Caco-2 (cell line): ENCODE measurements at regions not wholly inside any gene's neighbourhood (a gene's known extent, or its start where the extent isn't known, plus 50 kb on each side); places are given as distances from the start of the nearest gene placed in this dataset.

ENCODE experiments used
- BruUV-seq: library from RNA; stranded (reverse); fragments of 400-500 nt; replicated peaks from 2 replicates; lab custom pipeline; 2021; lab: Mats Ljungman, UMichigan
- CTCF ChIA-PET: fragments of 300-600 bp; sonication (Branson Sonifier 250); formaldehyde crosslinking; loops from one replicate; lab custom pipeline; 2022; ENCODE audit warnings: antibody characterized with exemption; lab: Charles Lee
- POLR2A ChIA-PET: fragments of 300-600 bp; sonication (Branson Sonifier 250); formaldehyde crosslinking; loops from one replicate; lab custom pipeline; 2022; ENCODE audit warnings: antibody characterized with exemption; lab: Charles Lee
- DNase-seq, 2 experiments: peaks; one replicate each; pipeline versions ENCODE4 v3.0.0 to v3.0.0-alpha.2; 2020 to 2022
- H3K27me3 ChIP-seq: replicated peaks from 2 replicates; pipeline ENCODE4 v1.6.0; 2011; ENCODE audit warnings: low read length; ENCODE audit not compliant: control insufficient read depth, insufficient read depth
- H3K36me3 ChIP-seq: 2 replicates; pipeline ENCODE4 v1.5.1; 2011; ENCODE audit warnings: low read length; ENCODE audit not compliant: control insufficient read depth, insufficient read depth
- H3K4me1 ChIP-seq: fragments of 250-450 bp; sonication (Bioruptor Pico); 2 replicates; pipeline ENCODE4 v1.5.1; 2020; ENCODE audit warnings: mild to moderate bottlenecking
- H3K4me3 ChIP-seq: 2 replicates; pipeline ENCODE4 v1.5.1; 2011; ENCODE audit warnings: low read depth, mild to moderate bottlenecking, control low read depth, low read length
- H3K9me3 ChIP-seq: fragments of 250-450 bp; sonication (Bioruptor Pico); 2 replicates; pipeline ENCODE4 v1.5.1; 2020; ENCODE audit warnings: mild to moderate bottlenecking, moderate library complexity
- H3K27ac Mint-ChIP-seq: one replicate; pipeline ENCODE4 v1.8.0; 2022; ENCODE audit warnings: mixed read lengths; ENCODE audit not compliant: unreplicated experiment
- H3K27me3 Mint-ChIP-seq: one replicate; pipeline ENCODE4 v1.8.0; 2022; ENCODE audit warnings: mixed read lengths; ENCODE audit not compliant: insufficient read depth, unreplicated experiment
- H3K36me3 Mint-ChIP-seq: one replicate; pipeline ENCODE4 v1.8.0; 2022; ENCODE audit warnings: mild to moderate bottlenecking, mixed read lengths; ENCODE audit not compliant: insufficient read depth, unreplicated experiment
- H3K4me1 Mint-ChIP-seq: one replicate; pipeline ENCODE4 v1.8.0; 2022; ENCODE audit warnings: low read depth, mixed read lengths; ENCODE audit not compliant: unreplicated experiment
- H3K4me3 Mint-ChIP-seq: one replicate; pipeline ENCODE4 v1.8.0; 2022; ENCODE audit warnings: mild to moderate bottlenecking, moderate library complexity, mixed read lengths; ENCODE audit not compliant: unreplicated experiment
- H3K9me3 Mint-ChIP-seq: one replicate; pipeline ENCODE4 v1.8.0; 2022; ENCODE audit warnings: mixed read lengths; ENCODE audit not compliant: unreplicated experiment
- intact Hi-C: fragments of 100-400 bp; cut with micrococcal nuclease; formaldehyde crosslinking; loops from one replicate; pipeline ENCODE4 v1.10.0; 2022; ENCODE audit not compliant: unreplicated experiment
- TF ChIP-seq, protein P1 (sequence below), 2 experiments: fragments of 200-600 bp in 1 of 2; IDR thresholded peaks; 1 replicate in 1 of 2; 2 replicates in 1 of 2; pipeline versions ENCODE4 v1.5.1 to v1.8.0; 2011 to 2022; ENCODE audit warnings: antibody characterized with exemption in 1 of 2, control low read depth in 1 of 2, inconsistent platforms in 1 of 2, low read depth in 1 of 2, low read length in 1 of 2, mild to moderate bottlenecking in 1 of 2, moderate library complexity in 1 of 2; ENCODE audit not compliant: insufficient read depth in 1 of 2, severe bottlenecking in 1 of 2, unreplicated experiment in 1 of 2

DNA sequence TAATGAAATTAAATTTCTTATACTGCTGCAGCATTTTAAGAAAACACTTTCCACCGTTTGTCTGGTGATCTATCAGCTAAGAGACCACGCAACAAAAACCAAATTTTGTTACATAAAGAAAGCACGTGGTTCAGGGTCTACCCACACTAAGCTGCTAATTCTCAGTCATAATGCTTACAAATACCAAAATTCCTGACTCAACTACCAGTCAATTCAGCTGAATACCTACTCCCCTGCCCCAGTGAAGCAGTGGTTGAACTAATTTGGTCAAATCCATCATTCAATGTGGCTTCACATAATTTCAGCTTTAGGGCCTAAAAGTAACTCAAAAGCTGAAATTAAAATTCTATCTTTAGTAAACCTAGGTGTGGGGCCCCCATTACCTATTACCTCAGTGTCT is 468.6 kb upstream of the ARID1B start:
- DNase-seq = no peak
- Mint-ChIP-seq H3K27me3 (peaks cover 5% of the 10 kb centered on the region), H3K36me3 (no peaks in the 10 kb centered on the region), H3K9me3 (peaks cover 6% of the 10 kb centered on the region), H3K4me3 (no peak overlapping the region), H3K27ac (no peak overlapping the region), H3K4me1 (no peaks in the 10 kb centered on the region)
- Histone ChIP-seq H3K27me3 (no peaks in the 10 kb centered on the region), H3K4me1 (no peaks in the 10 kb centered on the region), H3K9me3 (no peaks in the 10 kb centered on the region), H3K4me3 (no peak overlapping the region), H3K36me3 (no peaks in the 10 kb centered on the region)
- TF ChIP-seq, protein P1, sequence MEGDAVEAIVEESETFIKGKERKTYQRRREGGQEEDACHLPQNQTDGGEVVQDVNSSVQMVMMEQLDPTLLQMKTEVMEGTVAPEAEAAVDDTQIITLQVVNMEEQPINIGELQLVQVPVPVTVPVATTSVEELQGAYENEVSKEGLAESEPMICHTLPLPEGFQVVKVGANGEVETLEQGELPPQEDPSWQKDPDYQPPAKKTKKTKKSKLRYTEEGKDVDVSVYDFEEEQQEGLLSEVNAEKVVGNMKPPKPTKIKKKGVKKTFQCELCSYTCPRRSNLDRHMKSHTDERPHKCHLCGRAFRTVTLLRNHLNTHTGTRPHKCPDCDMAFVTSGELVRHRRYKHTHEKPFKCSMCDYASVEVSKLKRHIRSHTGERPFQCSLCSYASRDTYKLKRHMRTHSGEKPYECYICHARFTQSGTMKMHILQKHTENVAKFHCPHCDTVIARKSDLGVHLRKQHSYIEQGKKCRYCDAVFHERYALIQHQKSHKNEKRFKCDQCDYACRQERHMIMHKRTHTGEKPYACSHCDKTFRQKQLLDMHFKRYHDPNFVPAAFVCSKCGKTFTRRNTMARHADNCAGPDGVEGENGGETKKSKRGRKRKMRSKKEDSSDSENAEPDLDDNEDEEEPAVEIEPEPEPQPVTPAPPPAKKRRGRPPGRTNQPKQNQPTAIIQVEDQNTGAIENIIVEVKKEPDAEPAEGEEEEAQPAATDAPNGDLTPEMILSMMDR (IDR thresholded peaks at IDR 0.05; ENCODE audit: insufficient read depth in 1 of 2, low read depth in 1 of 2, low read length in 1 of 2, severe bottlenecking in 1 of 2, unreplicated experiment in 1 of 2) = no peak
- ChIA-PET POLR2A (no interaction called here), CTCF (no interaction called here)
- intact Hi-C loops = no loop called here
- BruUV-seq = no TSS peak

DNA sequence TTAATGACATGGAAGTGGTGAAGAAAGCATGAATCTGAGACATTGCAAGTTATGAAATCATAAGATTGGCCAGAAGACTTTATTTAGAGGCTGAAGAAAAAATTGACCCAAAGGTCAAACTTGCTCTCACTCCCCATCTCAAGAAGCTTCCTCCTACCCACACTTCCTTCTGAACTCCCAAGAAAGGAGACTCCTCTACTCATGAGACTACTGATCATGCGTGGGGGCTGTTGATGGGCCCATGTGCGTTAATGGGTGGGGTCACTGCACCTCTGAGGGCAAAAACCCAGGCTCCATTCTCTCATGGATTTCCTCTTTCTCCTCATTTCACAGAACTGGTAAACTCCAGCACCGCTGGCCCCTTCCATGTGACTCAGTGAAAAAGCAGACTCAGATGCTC is 470.6 kb upstream of the ARID1B start:
- no TSS peak for BruUV-seq
- Histone ChIP-seq H3K4me3 (no peak overlapping the region), H3K27me3 (no peaks in the 10 kb centered on the region), H3K9me3 (no peaks in the 10 kb centered on the region), H3K36me3 (no peaks in the 10 kb centered on the region), H3K4me1 (no peaks in the 10 kb centered on the region)
- POLR2A ChIA-PET = no interaction called here
- peaks cover 5% of the 10 kb centered on the region for H3K27me3 Mint-ChIP-seq
- no peak overlapping the region for H3K4me3 Mint-ChIP-seq
- H3K4me1 Mint-ChIP-seq = no peaks in the 10 kb centered on the region
- intact Hi-C loops = no loop called here
- TF ChIP-seq, protein P1 (IDR thresholded peaks at IDR 0.05; ENCODE audit: insufficient read depth in 1 of 2, low read depth in 1 of 2, low read length in 1 of 2, severe bottlenecking in 1 of 2, unreplicated experiment in 1 of 2) = no peak
- no peaks in the 10 kb centered on the region for H3K36me3 Mint-ChIP-seq
- DNase-seq = no peak
- no peaks in the 10 kb centered on the region for H3K9me3 Mint-ChIP-seq
- H3K27ac Mint-ChIP-seq = no peak overlapping the region
- CTCF ChIA-PET = no interaction called here

DNA sequence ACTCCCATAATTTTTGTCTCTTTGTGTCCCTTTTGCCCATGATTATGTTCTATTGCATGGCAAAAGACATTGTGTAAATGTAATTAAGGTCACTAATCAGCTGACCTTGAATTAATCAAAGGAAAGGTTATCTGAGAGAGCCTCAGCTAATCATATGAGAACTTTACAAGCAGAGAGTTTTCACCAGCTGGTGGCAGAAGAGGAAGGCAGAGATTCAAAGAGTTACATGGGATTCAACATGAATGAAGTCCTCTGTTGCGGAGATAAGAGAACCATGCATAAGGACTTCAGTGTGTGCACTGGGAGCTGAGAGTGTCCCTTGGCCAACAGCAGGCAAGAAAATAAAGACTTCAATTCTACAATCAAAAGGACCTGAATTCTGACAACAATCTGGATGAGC is 494.1 kb upstream of the ARID1B start:
- ChIA-PET POLR2A (no interaction called here), CTCF (interaction anchor here (0.6 kb wide), 1 partner anchor 18 kb away, joined by 3 read pairs; no protein-coding TSS in a partner anchor)
- Histone ChIP-seq H3K9me3 (no peaks in the 10 kb centered on the region), H3K36me3 (no peaks in the 10 kb centered on the region), H3K4me3 (no peak overlapping the region), H3K27me3 (no peaks in the 10 kb centered on the region), H3K4me1 (no peaks in the 10 kb centered on the region)
- intact Hi-C loops = no loop called here
- H3K9me3 Mint-ChIP-seq = peaks cover 5% of the 10 kb centered on the region
- no peaks in the 10 kb centered on the region for H3K36me3 Mint-ChIP-seq
- DNase-seq = no peak
- H3K27me3 Mint-ChIP-seq = peaks cover 3% of the 10 kb centered on the region
- H3K4me3 Mint-ChIP-seq = no peak overlapping the region
- no peaks in the 10 kb centered on the region for H3K4me1 Mint-ChIP-seq
- BruUV-seq = no TSS peak
- H3K27ac Mint-ChIP-seq = no peak overlapping the region
- TF ChIP-seq, protein P1 (IDR thresholded peaks at IDR 0.05; ENCODE audit: insufficient read depth in 1 of 2, low read depth in 1 of 2, low read length in 1 of 2, severe bottlenecking in 1 of 2, unreplicated experiment in 1 of 2) = no peak
